ENCODE measurements at regions not wholly inside any gene's neighbourhood (a gene's known extent, or its start where the extent isn't known, plus 50 kb on each side); places are given as distances from the start of the nearest gene placed in this dataset.
A peak's percentile ranks its signal among the peaks of the same experiment; 100 is the strongest.

- no peak for DNase-seq (ENCODE audit: low read depth)
- no peak for TF ChIP-seq CTCF (IDR thresholded peaks at IDR 0.05; ENCODE audit: insufficient read depth, low read length, severe bottlenecking)
- FAIRE-seq: no peak
- no peaks in the 10 kb centered on the region for H3K27me3 ChIP-seq (ENCODE audit: control insufficient read depth, insufficient read depth, low read length)
- H3K4me3 ChIP-seq (ENCODE audit: low read depth, low read length): no peak overlapping the region
- H3K36me3 ChIP-seq (ENCODE audit: control insufficient read depth, insufficient read depth, low read length): no peaks in the 10 kb centered on the region
These were observed 150.3 kb upstream of the TBL1XR1 start for GRCh38 chr3:177347611-177348010.

GRCh38 chr3:177348974-177349373, 151.7 kb upstream of the TBL1XR1 start:
- H3K4me3 ChIP-seq (ENCODE audit: low read depth, low read length): no peak overlapping the region
- TF ChIP-seq CTCF (IDR thresholded peaks at IDR 0.05; ENCODE audit: insufficient read depth, low read length, severe bottlenecking): no peak
- no peaks in the 10 kb centered on the region for H3K36me3 ChIP-seq (ENCODE audit: control insufficient read depth, insufficient read depth, low read length)
- DNase-seq (ENCODE audit: low read depth): no peak
- H3K27me3 ChIP-seq (ENCODE audit: control insufficient read depth, insufficient read depth, low read length): no peaks in the 10 kb centered on the region
- no peak for FAIRE-seq

DNA sequence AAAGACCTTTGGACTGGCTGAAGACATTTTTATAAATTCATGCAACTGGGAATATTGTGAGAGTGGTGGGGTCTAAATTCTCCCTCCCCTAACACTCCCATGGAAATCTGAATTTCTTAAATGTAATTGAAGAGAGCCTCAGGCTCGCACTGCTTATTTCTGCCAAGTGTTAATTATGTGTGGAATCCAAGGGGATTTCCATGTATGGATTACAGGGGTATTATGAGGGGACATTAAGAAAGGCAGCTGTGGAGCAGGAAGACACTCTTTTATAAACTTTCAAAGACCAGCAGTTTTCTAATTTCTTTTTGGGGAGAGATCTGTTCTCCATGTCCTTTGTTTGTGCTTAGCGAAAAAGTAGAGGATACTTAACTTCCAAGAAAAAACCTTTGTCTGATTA, 152.1 kb upstream of the TBL1XR1 start:
- Histone ChIP-seq H3K36me3 (ENCODE audit: control insufficient read depth, insufficient read depth, low read length) (no peaks in the 10 kb centered on the region), H3K4me3 (ENCODE audit: low read depth, low read length) (no peak overlapping the region), H3K27me3 (ENCODE audit: control insufficient read depth, insufficient read depth, low read length) (no peaks in the 10 kb centered on the region)
- DNase-seq (ENCODE audit: low read depth) (no peak), FAIRE-seq (no peak)
- TF ChIP-seq CTCF (IDR thresholded peaks at IDR 0.05; ENCODE audit: insufficient read depth, low read length, severe bottlenecking): no peak

DNA sequence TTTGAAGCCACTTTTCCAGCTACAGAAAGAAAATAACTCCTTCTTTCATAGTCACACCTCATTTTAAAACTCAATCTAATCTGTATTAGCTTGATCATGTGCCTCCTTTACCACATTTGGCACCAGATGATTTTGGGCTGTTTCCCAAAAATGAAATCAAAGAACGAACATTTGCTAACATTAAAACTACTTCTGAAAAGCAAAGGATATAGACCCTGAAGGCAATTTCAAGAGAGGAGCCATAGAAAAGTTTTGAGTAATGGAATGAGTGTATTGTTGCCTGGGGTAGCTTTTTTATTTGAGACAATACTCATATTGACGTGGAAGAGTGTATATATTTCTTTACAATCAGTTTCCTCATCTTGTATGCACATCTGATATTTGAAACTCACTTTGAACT, 152.8 kb upstream of the TBL1XR1 start:
- Histone ChIP-seq H3K27me3 (ENCODE audit: control insufficient read depth, insufficient read depth, low read length) (no peaks in the 10 kb centered on the region), H3K4me3 (ENCODE audit: low read depth, low read length) (no peak overlapping the region), H3K36me3 (ENCODE audit: control insufficient read depth, insufficient read depth, low read length) (no peaks in the 10 kb centered on the region)
- DNase-seq (ENCODE audit: low read depth) (peak; percentile 62), FAIRE-seq (no peak)
- TF ChIP-seq CTCF (IDR thresholded peaks at IDR 0.05; ENCODE audit: insufficient read depth, low read length, severe bottlenecking): no peak

- TF ChIP-seq CTCF (IDR thresholded peaks at IDR 0.05; ENCODE audit: insufficient read depth, low read length, severe bottlenecking): no peak
- no peak overlapping the region for H3K4me3 ChIP-seq (ENCODE audit: low read depth, low read length)
- H3K27me3 ChIP-seq (ENCODE audit: control insufficient read depth, insufficient read depth, low read length): no peaks in the 10 kb centered on the region
- FAIRE-seq (no peak), DNase-seq (ENCODE audit: low read depth) (no peak)
- no peaks in the 10 kb centered on the region for H3K36me3 ChIP-seq (ENCODE audit: control insufficient read depth, insufficient read depth, low read length)
These were observed 153.9 kb upstream of the TBL1XR1 start for GRCh38 chr3:177351206-177351605.

DNA sequence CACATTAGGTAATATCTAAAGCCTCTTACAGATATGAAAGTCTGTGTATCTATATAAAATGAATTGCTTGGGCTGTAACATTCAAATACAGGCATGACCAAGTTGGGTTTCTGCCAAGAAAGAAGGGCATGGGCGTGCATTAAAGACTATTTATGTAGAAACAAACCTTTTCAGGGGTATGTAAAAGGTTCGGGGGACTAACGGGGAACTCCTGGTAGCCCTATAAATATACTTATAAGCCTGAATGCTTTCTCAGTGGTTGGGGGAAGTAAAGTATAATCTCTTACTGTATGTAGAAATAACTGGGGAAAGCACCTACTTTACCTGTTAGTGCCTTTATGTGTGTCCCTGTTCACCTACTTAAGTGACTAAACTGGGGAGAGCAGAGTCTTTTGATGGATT, 154.5 kb upstream of the TBL1XR1 start:
- no peak overlapping the region for H3K4me3 ChIP-seq (ENCODE audit: low read depth, low read length)
- TF ChIP-seq CTCF (IDR thresholded peaks at IDR 0.05; ENCODE audit: insufficient read depth, low read length, severe bottlenecking): no peak
- H3K36me3 ChIP-seq (ENCODE audit: control insufficient read depth, insufficient read depth, low read length): no peaks in the 10 kb centered on the region
- FAIRE-seq (no peak), DNase-seq (ENCODE audit: low read depth) (no peak)
- H3K27me3 ChIP-seq (ENCODE audit: control insufficient read depth, insufficient read depth, low read length): no peaks in the 10 kb centered on the region
